Esophagus squamous epithelium (tissue), 4 donors: ENCODE measurements at regions not wholly inside any gene's neighbourhood (a gene's known extent, or its start where the extent isn't known, plus 50 kb on each side); places are given as distances from the start of the nearest gene placed in this dataset.

ENCODE experiments used
- POLR2A ChIP-seq, 4 donors: fragments of 450-650 bp; IDR thresholded peaks; one replicate each; pipeline ENCODE4 v1.6.1; 2017; ENCODE audit warnings: antibody characterized with exemption in 4 of 4, mild to moderate bottlenecking in 4 of 4, moderate library complexity in 3 of 4
- TF ChIP-seq, protein P1 (sequence below), 6 experiments: fragments of 450-650 bp in 4 of 6; fragments of 200-600 bp in 2 of 6; sonication (generic) in 2 of 6; IDR thresholded peaks; one replicate each; pipeline ENCODE4 v1.5.1; 2016 to 2019; ENCODE audit warnings: antibody characterized with exemption in 6 of 6, mild to moderate bottlenecking in 4 of 6, moderate library complexity in 4 of 6

DNA sequence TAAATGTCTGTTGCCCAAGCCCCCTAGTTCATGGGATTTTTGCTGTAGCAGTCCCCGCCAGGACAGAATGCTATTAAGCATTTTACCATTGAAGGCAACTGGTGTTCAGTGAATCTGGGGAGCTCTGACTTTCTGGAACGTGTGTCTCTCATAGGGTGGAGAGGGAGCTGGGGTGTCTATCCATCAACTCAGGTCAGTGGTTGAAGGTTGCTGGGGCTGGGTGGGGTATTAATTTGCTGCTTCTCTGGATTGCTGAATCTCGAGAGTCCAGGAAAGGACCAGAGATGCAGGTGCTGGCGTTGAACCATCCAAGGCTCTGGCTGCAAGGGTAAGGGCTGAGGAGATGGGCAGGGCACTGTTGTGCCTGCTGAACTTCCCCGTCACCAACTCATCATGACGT lies 66.8 kb upstream of the NCK2 start:
- TF ChIP-seq POLR2A (IDR thresholded peaks at IDR 0.05), result no peak
- TF ChIP-seq, protein P1, sequence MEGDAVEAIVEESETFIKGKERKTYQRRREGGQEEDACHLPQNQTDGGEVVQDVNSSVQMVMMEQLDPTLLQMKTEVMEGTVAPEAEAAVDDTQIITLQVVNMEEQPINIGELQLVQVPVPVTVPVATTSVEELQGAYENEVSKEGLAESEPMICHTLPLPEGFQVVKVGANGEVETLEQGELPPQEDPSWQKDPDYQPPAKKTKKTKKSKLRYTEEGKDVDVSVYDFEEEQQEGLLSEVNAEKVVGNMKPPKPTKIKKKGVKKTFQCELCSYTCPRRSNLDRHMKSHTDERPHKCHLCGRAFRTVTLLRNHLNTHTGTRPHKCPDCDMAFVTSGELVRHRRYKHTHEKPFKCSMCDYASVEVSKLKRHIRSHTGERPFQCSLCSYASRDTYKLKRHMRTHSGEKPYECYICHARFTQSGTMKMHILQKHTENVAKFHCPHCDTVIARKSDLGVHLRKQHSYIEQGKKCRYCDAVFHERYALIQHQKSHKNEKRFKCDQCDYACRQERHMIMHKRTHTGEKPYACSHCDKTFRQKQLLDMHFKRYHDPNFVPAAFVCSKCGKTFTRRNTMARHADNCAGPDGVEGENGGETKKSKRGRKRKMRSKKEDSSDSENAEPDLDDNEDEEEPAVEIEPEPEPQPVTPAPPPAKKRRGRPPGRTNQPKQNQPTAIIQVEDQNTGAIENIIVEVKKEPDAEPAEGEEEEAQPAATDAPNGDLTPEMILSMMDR (IDR thresholded peaks at IDR 0.05), result no peak
